GM12865 (cell line): ENCODE measurements at regions not wholly inside any gene's neighbourhood (a gene's known extent, or its start where the extent isn't known, plus 50 kb on each side); places are given as distances from the start of the nearest gene placed in this dataset.

Experiments used
- DNase-seq: peaks from one replicate; pipeline ENCODE4 v3.0.0; 2010; ENCODE audit warnings: low read depth
- H3K4me3 ChIP-seq: 2 replicates; pipeline ENCODE4 v1.5.1; 2011; ENCODE audit warnings: mild to moderate bottlenecking, low read depth, low read length, control low read depth
- CTCF ChIP-seq: IDR thresholded peaks from 2 replicates; pipeline ENCODE4 v1.5.1; 2011; ENCODE audit warnings: low read length, control low read depth, low read depth, inconsistent platforms; ENCODE audit not compliant: insufficient read depth; ENCODE audit errors: missing control alignments

GRCh38 chr5:165184183-165184582, 1678.8 kb downstream of the MAT2B start:
- no peak overlapping the region for H3K4me3 ChIP-seq
- DNase-seq = no peak
- TF ChIP-seq CTCF = no peak

GRCh38 chr5:165185716-165186115, 1680.3 kb downstream of the MAT2B start:
- DNase-seq = no peak

GRCh38 chr5:165187815-165188214, 1682.4 kb downstream of the MAT2B start:
- no peak overlapping the region for H3K4me3 ChIP-seq
- TF ChIP-seq CTCF = no peak
- DNase-seq = no peak

More at GRCh38 chr5:165185716-165186115, 1680.3 kb downstream of the MAT2B start:
- no peak for TF ChIP-seq CTCF
- H3K4me3 ChIP-seq = no peak overlapping the region

GRCh38 chr5:165188556-165189175, 1683.2 kb downstream of the MAT2B start:
- no peak overlapping the region for H3K4me3 ChIP-seq
- TF ChIP-seq CTCF = no peak
- no peak for DNase-seq

- no peak overlapping the region for H3K4me3 ChIP-seq
- no peak for TF ChIP-seq CTCF
- no peak for DNase-seq
Measured at GRCh38 chr5:165196961-165197360, 1691.5 kb downstream of the MAT2B start.

- no peak for DNase-seq
- TF ChIP-seq CTCF = no peak
- no peak overlapping the region for H3K4me3 ChIP-seq
Measured at GRCh38 chr5:165201369-165201768, 1696.0 kb downstream of the MAT2B start.
